ENCODE measurements at regions not wholly inside any gene's neighbourhood (a gene's known extent, or its start where the extent isn't known, plus 50 kb on each side); places are given as distances from the start of the nearest gene placed in this dataset.

DNA sequence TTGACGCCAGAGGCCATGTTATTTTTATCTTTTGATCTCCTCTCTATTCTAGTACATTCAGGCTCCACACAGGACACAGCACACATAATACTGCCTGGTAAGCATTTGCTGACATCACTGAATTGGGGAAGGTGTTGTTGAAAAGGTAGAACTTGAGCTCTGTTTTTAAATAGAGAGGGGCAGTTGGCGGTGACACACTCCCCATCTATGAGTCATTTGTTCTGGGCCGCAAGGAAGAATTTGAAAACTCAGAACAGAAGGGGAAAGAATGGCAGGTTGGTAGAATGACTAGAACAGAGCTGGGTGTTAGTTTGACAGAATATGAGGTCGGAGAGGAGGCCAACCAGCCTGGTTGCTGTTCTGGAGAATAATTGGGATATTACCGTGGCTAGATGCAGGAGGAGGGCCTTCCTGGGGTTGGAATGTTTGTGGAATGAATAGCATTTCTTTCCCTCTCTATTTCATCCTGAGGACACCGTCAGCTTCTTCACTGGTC lies 52.1 kb upstream of the ERRFI1 start:
- TF ChIP-seq CTCF (IDR thresholded peaks at IDR 0.05; ENCODE audit: insufficient read depth, low read length, poor library complexity, severe bottlenecking) (no peak), EZH2phosphoT487 (conservative IDR thresholded peaks at IDR 0.05; ENCODE audit: low read length) (no peak)
